Duodenal mucosa (tissue), 2 donors: ENCODE measurements at regions not wholly inside any gene's neighbourhood (a gene's known extent, or its start where the extent isn't known, plus 50 kb on each side); places are given as distances from the start of the nearest gene placed in this dataset.

ENCODE experiments used
- H3K27ac ChIP-seq: one replicate; pipeline ENCODE4 v1.7.0; 2013; ENCODE audit warnings: low read depth, low read length
- H3K27me3 ChIP-seq, 2 donors: one replicate each; pipeline ENCODE4 v1.7.0; 2013; ENCODE audit warnings: low read length in 2 of 2, control low read depth in 1 of 2; ENCODE audit not compliant: insufficient read depth in 2 of 2, control insufficient read depth in 1 of 2
- H3K36me3 ChIP-seq, 2 donors: one replicate each; pipeline ENCODE4 v1.7.0; 2013; ENCODE audit warnings: low read length in 2 of 2, control low read depth in 1 of 2; ENCODE audit not compliant: insufficient read depth in 2 of 2, control insufficient read depth in 1 of 2
- H3K4me1 ChIP-seq, 2 donors: one replicate each; pipeline ENCODE4 v1.7.0; 2013; ENCODE audit warnings: low read length in 2 of 2, control low read depth in 1 of 2; ENCODE audit not compliant: insufficient read depth in 2 of 2, control insufficient read depth in 1 of 2
- H3K4me3 ChIP-seq, 2 donors: one replicate each; pipeline ENCODE4 v1.7.0; 2013; ENCODE audit warnings: low read length in 2 of 2, low read depth in 1 of 2
- H3K9ac ChIP-seq, 2 donors: one replicate each; pipeline ENCODE4 v1.7.0; 2013; ENCODE audit warnings: low read length in 2 of 2, low read depth in 1 of 2
- H3K9me3 ChIP-seq, 2 donors: one replicate each; pipeline ENCODE4 v1.7.0; 2013; ENCODE audit warnings: low read length in 2 of 2, control low read depth in 1 of 2; ENCODE audit not compliant: control insufficient read depth in 1 of 2

GRCh38 chr11:80542704-80543103, 1101.9 kb upstream of the TENM4 start:
- H3K36me3 ChIP-seq, result no peaks in the 10 kb centered on the region
- H3K27me3 ChIP-seq, result no peaks in the 10 kb centered on the region
- H3K9ac ChIP-seq, result no peak overlapping the region
- H3K27ac ChIP-seq, result no peak overlapping the region
- H3K9me3 ChIP-seq, result no peaks in the 10 kb centered on the region
- H3K4me1 ChIP-seq, result no peaks in the 10 kb centered on the region
- H3K4me3 ChIP-seq, result no peak overlapping the region

GRCh38 chr11:80538040-80538439, 1097.2 kb upstream of the TENM4 start:
- H3K4me3 ChIP-seq, result no peak overlapping the region
- no peaks in the 10 kb centered on the region for H3K36me3 ChIP-seq
- no peak overlapping the region for H3K27ac ChIP-seq
- H3K9me3 ChIP-seq, result no peaks in the 10 kb centered on the region
- H3K27me3 ChIP-seq, result no peaks in the 10 kb centered on the region
- H3K4me1 ChIP-seq, result peaks cover 3 to 11% of the 10 kb centered on the region in 2 donors
- H3K9ac ChIP-seq, result no peak overlapping the region

GRCh38 chr11:80533463-80533862, 1092.6 kb upstream of the TENM4 start:
- H3K27me3 ChIP-seq, result no peaks in the 10 kb centered on the region
- no peak overlapping the region for H3K27ac ChIP-seq
- peaks cover 8 to 12% of the 10 kb centered on the region in 2 donors for H3K4me1 ChIP-seq
- H3K36me3 ChIP-seq, result no peaks in the 10 kb centered on the region
- no peaks in the 10 kb centered on the region for H3K9me3 ChIP-seq
- H3K9ac ChIP-seq, result no peak overlapping the region
- no peak overlapping the region for H3K4me3 ChIP-seq

- no peaks in the 10 kb centered on the region for H3K36me3 ChIP-seq
- H3K4me3 ChIP-seq, result no peak overlapping the region
- no peak overlapping the region for H3K27ac ChIP-seq
- no peaks in the 10 kb centered on the region for H3K9me3 ChIP-seq
- no peak overlapping the region for H3K9ac ChIP-seq
- H3K4me1 ChIP-seq, result peaks cover 8 to 12% of the 10 kb centered on the region in 2 donors
- H3K27me3 ChIP-seq, result no peaks in the 10 kb centered on the region
Observed at GRCh38 chr11:80532633-80533232, 1091.9 kb upstream of the TENM4 start.

- Histone ChIP-seq H3K27ac (no peak overlapping the region), H3K4me3 (no peak overlapping the region), H3K9me3 (no peaks in the 10 kb centered on the region), H3K36me3 (no peaks in the 10 kb centered on the region), H3K4me1 (peaks cover 8 to 12% of the 10 kb centered on the region in 2 donors), H3K27me3 (no peaks in the 10 kb centered on the region), H3K9ac (no peak overlapping the region)
Observed at GRCh38 chr11:80529726-80530125, 1088.9 kb upstream of the TENM4 start.

- no peak overlapping the region for H3K4me3 ChIP-seq
- H3K4me1 ChIP-seq, result peaks cover 0 to 5% of the 10 kb centered on the region in 2 donors
- H3K9me3 ChIP-seq, result no peaks in the 10 kb centered on the region
- no peak overlapping the region for H3K9ac ChIP-seq
- H3K36me3 ChIP-seq, result no peaks in the 10 kb centered on the region
- no peaks in the 10 kb centered on the region for H3K27me3 ChIP-seq
- no peak overlapping the region for H3K27ac ChIP-seq
Observed at GRCh38 chr11:80525663-80526405, 1085.0 kb upstream of the TENM4 start.

- Histone ChIP-seq H3K9ac (no peak overlapping the region), H3K9me3 (no peaks in the 10 kb centered on the region), H3K4me3 (no peak overlapping the region)
Observed at GRCh38 chr11:80524349-80524748, 1083.5 kb upstream of the TENM4 start.

GRCh38 chr11:80523057-80523456, 1082.2 kb upstream of the TENM4 start:
- Histone ChIP-seq H3K27me3 (no peaks in the 10 kb centered on the region), H3K36me3 (no peaks in the 10 kb centered on the region), H3K4me1 (no peaks in the 10 kb centered on the region), H3K4me3 (no peak overlapping the region), H3K27ac (no peak overlapping the region), H3K9me3 (peaks cover 0 to 4% of the 10 kb centered on the region in 2 donors), H3K9ac (no peak overlapping the region)

More at GRCh38 chr11:80524349-80524748, 1083.5 kb upstream of the TENM4 start:
- H3K4me1 ChIP-seq, result no peaks in the 10 kb centered on the region
- H3K36me3 ChIP-seq, result no peaks in the 10 kb centered on the region
- H3K27ac ChIP-seq, result no peak overlapping the region
- H3K27me3 ChIP-seq, result no peaks in the 10 kb centered on the region

- Histone ChIP-seq H3K4me1 (no peaks in the 10 kb centered on the region), H3K4me3 (no peak overlapping the region), H3K36me3 (no peaks in the 10 kb centered on the region), H3K9me3 (peaks cover 0 to 7% of the 10 kb centered on the region in 2 donors), H3K27me3 (no peaks in the 10 kb centered on the region), H3K9ac (no peak overlapping the region), H3K27ac (no peak overlapping the region)
Observed at GRCh38 chr11:80521592-80521991, 1080.8 kb upstream of the TENM4 start.

- Histone ChIP-seq H3K9me3 (peaks cover 0 to 7% of the 10 kb centered on the region in 2 donors), H3K4me1 (no peaks in the 10 kb centered on the region), H3K36me3 (no peaks in the 10 kb centered on the region), H3K27ac (no peak overlapping the region), H3K4me3 (no peak overlapping the region), H3K27me3 (no peaks in the 10 kb centered on the region), H3K9ac (no peak overlapping the region)
Observed at GRCh38 chr11:80520507-80520887, 1079.7 kb upstream of the TENM4 start.
